Ovary (tissue), 3 donors: ENCODE measurements at regions not wholly inside any gene's neighbourhood (a gene's known extent, or its start where the extent isn't known, plus 50 kb on each side); places are given as distances from the start of the nearest gene placed in this dataset.

Source experiments
- EP300 ChIP-seq: sonication (generic); formaldehyde crosslinking; IDR thresholded peaks from one replicate; pipeline ENCODE4 v1.6.1; 2017; ENCODE audit warnings: antibody characterized with exemption
- POLR2A ChIP-seq: fragments of 450-650 bp; IDR thresholded peaks from one replicate; pipeline ENCODE4 v1.6.1; 2017; ENCODE audit warnings: antibody characterized with exemption, mild to moderate bottlenecking, moderate library complexity
- TF ChIP-seq, protein P1 (sequence below), 3 donors: fragments of 450-650 bp in 2 of 3; fragments of 200-600 bp in 1 of 3; IDR thresholded peaks; one replicate each; pipeline versions ENCODE4 v1.5.1 to v1.8.0; 2016 to 2022; ENCODE audit warnings: antibody characterized with exemption in 3 of 3, mild to moderate bottlenecking in 1 of 3
- donor health status: DM: no; HTN: no; CAD: no.

DNA sequence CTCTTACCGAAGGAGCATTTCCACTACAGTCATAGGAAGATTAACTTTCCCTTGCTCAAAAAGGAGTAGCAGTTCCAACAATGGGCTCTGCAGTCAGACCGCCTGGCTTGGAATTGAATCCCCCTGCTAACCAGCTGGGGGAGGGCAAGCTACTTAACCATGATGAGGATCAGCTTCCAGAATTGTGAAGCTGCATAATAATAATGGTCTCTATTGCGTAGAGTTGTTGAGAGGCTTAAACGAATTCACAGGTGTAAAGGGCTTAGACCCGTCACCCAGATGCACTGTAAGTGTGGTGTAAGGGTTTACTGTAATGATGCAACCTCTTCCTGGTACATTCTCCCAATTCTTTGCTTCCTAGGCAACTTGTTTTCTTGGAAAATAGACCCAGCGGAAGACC lies 185.2 kb upstream of the RGMA start:
- TF ChIP-seq POLR2A: no peak
- TF ChIP-seq EP300: no peak
- TF ChIP-seq, protein P1, sequence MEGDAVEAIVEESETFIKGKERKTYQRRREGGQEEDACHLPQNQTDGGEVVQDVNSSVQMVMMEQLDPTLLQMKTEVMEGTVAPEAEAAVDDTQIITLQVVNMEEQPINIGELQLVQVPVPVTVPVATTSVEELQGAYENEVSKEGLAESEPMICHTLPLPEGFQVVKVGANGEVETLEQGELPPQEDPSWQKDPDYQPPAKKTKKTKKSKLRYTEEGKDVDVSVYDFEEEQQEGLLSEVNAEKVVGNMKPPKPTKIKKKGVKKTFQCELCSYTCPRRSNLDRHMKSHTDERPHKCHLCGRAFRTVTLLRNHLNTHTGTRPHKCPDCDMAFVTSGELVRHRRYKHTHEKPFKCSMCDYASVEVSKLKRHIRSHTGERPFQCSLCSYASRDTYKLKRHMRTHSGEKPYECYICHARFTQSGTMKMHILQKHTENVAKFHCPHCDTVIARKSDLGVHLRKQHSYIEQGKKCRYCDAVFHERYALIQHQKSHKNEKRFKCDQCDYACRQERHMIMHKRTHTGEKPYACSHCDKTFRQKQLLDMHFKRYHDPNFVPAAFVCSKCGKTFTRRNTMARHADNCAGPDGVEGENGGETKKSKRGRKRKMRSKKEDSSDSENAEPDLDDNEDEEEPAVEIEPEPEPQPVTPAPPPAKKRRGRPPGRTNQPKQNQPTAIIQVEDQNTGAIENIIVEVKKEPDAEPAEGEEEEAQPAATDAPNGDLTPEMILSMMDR (IDR thresholded peaks at IDR 0.05): no peak
